HG02571 (cell line): ENCODE measurements at regions not wholly inside any gene's neighbourhood (a gene's known extent, or its start where the extent isn't known, plus 50 kb on each side); places are given as distances from the start of the nearest gene placed in this dataset.

Experiments used
- ATAC-seq: cut with Tn5 transposase; IDR thresholded peaks from one replicate; pipeline ENCODE4 v1.9.1; 2021; ENCODE audit warnings: mild to moderate bottlenecking, moderate library complexity; ENCODE audit not compliant: unreplicated experiment

DNA sequence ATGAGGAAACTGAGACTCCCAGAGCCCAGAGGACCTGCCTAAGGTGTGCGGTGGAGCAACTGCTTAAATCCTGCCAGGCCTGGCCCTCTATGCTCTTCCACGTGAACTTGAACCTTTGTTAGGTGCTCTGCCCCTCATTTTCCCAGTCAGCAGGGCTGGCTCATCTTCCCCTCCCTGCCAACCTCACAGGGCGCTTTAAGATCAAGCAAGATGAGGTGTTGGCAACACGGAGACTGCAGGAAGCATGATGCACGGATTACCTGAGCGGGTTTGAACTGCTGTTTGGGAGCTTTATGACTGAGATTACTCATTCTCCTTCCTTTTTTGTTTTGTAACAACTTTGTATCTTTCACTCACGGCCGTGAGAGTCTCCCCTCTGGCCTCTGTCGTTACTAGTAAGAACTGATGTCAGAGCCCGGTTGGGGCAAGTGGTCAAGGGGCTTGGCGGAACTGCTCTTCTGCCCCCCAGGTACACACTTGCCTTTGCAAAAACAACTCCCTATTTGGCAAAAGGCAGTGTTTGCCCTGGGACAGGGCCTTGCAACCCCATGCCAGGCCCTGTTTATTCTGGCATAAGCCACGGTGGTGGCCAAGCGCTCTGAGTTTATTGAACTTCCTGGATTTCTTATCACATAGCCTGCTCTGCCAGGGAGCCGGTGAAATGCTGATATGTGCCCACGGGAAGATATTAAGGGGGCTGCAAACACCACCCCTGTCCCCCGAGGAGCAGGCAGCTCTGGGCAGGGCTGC, 127.8 kb downstream of the INHBB start:
- ATAC-seq = no peak

DNA sequence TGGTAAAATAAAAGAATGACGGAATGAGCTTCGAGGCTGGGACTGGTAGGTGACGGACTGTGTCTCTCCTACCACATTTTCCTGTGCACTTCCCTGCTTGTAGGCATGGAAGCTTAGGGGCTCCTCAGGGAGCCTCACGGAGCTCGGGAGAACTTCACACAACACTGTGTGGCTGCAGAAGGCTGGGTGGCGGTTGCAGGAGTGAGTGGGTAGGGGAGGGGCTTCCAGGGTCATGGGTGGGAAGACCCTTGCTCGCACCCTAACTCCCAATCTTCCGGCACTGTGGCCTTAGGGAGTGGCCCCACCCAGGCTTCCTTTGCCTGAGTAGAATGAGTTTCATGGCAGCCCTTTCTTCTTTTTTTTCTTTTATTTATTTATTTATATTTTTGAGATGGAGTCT, 128.6 kb downstream of the INHBB start:
- no peak for ATAC-seq

DNA sequence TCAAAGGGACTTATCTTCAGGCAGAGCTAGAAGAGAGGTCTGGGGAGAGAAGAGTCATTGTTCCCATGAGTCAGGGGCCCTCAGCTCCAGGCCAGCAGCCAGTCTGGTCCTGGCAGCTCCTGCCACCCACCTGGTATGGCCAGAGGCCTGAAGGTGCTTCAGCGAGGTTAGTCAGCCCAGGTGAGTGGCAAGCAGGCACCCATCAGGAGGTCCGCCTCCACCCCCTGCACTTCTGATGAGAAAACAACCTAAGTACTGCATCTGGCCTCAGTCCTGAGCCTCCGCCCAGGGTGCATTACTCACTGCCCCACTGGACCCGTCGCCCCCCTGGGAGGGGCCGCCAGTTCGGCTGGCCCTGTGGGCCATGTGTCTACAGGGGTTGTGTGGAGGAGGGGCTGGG, 130.2 kb downstream of the INHBB start:
- ATAC-seq = no peak

DNA sequence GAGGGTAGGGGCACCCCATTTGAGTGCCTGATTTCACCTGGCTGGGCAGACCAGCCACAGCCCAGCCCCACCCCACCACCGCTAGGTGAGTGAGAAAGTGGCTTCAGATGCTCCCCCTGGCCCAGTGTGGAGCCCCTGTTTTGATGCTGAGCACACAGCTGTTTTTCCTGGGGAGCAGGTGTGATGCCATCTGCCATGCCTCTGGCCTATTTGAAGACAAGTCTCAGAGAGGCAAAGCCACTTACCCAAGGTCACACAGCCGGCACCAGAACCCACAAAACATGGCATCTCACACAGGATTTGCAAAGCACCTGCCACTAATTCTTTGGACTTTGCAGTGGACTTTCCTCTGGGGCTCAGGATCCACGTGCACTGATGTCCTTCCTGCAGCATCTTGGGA, 131.3 kb downstream of the INHBB start:
- no peak for ATAC-seq

DNA sequence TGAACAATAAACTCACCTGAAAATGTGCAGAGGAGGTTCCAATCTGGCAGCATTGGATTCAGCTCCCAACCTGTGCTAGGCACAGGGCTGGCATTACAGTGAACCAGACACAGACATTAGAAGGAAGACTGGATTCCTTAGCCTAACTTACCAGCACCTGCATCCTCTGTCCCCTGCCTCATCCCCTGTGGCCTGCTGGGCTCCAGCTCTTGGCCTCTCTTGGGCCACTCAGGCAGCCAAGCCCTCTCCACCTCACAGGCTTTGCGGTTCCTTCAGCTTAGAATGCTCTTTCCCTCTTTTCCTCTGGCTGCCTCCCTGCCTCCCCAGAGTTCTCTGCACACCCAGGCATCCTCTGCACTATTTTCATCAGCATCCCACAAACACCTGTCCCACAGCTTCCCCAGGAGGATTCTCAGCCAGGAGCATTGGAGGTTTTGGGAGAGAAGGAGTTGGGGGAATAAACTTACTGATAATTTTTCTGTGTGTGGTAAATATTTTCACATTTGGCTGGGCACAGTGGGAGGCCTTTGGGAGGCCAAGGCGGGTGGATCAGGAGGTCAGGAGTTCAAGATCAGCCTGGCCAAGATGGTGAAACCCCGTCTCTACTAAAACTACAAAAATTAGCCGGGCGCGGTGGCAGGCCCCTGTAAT, 132.0 kb downstream of the INHBB start:
- ATAC-seq = no peak

DNA sequence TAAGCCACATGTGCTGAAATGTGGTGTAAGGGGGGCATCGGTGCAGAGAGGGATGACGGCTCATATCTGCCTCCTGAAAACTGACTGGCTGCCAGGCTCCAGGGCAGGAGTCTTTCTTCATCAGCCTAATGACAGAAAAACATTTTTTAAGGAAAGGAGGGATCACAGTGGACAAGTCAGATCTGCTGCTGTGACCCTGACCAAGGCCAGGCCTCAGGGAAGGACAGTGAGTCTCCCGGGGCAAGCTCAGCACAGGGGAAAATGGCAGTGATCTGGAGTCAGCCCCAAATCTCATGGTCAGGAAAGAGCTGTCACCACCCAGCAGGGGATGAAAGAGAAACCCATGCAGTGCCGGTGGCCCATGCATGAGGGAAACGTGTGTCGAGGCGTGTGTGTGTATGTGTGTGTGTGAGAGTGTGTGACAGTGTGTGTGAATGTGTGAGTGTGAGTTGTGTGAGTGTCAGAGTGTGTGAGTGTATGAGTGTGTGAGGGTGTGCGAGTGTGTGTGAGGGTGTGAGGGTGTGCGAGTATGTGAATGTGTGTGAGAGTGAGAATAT, 134.5 kb downstream of the INHBB start:
- no peak for ATAC-seq

DNA sequence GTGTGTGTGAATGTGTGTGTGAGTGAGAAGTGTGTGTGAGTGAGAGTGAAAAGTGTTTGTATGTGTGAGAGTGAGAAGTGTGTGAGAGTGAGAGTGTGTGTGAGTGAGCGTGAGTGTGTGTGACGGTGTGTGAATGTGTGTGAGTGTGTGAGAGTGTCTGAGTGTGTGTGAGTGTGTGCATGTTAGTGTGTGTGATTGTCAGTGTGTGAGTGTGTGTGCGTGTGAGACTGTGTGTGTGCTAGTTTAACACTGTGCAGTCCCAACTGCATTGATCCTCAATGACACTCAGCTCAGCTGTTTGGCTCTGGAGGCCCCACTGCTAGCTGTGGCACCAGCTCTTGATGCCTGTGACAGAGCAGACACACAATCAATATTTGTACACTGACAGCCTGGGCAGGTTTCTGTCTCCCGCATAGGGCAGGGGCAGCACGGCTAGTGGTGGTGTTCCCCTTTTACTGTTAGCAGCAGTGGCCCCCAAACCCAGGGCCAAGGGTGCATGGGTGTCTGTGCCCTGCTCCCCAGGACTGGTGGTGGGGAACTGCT, 135.0 kb downstream of the INHBB start:
- ATAC-seq = no peak

DNA sequence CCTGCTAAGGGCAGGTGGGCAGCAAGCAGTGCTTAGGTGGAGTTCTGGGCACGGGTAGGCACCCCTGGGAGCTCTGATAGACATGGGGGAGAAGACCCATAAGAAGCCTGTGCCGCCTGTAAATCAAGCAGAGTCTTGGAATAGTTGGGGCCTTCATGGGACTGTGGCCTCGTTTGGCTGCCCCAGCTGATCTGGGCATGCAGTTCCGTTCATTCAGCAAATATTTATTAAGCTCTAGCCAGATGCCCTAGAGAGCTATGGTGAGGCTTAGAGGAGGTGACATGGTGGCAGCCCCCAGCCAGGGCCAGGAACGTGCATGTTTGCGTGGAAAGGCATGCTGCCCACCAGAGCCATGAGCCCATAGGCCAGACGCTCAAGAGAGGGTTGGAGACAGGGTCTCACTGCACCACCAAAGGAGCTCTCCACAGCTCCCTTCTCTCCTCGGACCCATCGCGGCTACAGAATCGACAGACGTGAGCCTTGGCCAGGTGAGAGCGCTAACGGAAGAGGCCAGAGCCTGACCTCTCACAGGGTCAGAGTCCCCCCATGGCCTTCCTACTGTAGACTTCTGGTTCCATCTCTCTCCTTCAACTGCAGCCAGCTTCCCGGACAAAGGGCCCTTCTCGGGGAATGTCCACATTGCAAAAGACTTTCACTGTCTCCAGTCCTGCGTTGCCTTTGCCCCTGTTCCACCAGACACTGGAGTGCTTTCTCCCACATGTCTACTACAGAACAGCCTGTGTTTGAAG, 135.7 kb downstream of the INHBB start:
- ATAC-seq = no peak

DNA sequence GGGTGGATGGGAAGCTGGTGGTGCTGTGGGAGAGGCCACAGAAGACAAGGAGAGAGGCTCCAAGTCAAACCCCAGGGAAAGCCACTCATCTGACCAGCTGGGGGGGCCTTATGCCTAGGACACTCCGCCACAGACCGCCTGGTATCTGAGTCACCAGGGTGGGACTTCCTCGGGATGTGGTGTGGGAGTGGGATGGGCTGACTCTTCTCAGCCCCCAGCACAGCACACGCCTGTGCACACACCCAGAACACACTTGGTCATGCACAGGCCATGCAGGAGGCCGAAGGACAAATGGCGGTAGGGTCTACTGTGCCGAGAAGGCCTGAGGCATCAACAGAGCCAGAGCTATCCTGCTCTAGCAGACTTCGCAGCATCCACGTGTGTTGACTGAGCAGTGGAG, 136.4 kb downstream of the INHBB start:
- no peak for ATAC-seq

DNA sequence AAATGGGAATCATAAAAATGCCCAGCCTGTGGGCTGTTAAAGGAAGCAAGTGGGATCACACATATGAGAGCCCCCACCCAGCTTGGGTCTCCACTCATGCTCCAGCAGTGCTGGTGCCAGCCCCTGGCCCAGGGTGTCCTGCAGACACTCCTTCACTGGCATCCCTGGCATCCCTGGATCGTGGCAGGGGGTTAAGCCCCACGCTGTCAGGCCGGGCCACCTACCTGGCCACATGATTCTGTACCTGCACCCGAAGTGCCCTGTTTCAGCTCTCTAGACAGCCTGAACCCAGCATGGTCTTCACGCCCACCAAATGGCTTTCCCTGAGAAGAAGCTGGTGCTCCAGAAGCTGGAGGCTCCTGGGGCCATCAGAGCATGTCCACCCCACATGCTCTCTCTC, 137.4 kb downstream of the INHBB start:
- ATAC-seq = no peak

DNA sequence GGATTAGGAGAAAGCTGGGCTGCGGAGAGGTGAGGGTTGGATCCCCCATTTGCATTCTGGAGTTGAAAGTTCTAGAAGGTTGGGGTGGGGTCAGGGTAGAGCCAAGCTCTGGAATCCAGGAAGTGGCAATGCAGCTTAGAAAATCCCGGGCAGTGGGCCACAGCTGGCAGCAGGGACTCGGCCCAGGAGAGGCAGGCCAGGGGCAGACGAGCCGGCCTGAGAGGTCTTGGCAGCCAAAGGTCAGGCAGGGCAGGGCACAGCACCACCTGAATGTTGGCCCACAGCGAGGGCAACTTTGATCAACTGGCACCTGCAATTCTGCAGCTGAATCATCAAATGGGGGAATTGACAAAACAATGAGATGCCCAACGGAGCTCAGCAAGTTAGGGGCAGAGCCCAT, 139.2 kb downstream of the INHBB start:
- no peak for ATAC-seq

DNA sequence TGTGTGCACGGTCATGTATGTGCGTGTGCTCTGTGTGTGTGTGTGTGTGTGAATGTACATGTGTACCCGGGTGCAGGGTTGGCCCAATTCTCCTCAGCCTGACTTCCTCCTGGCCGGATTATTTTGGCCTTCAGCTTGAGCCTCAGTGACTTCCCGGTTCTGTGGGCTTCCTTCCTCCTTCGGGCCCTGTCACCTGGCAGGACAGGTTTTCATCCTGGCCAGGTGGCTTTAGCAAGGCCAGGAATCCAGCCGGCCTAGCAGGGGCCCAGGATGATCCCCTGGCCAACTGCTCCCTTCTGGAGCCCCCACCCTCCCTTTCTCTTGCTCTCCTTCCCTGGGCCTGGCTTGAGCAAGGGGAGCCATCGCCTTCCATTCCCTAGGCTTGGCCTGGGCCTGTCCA, 140.5 kb downstream of the INHBB start:
- no peak for ATAC-seq

DNA sequence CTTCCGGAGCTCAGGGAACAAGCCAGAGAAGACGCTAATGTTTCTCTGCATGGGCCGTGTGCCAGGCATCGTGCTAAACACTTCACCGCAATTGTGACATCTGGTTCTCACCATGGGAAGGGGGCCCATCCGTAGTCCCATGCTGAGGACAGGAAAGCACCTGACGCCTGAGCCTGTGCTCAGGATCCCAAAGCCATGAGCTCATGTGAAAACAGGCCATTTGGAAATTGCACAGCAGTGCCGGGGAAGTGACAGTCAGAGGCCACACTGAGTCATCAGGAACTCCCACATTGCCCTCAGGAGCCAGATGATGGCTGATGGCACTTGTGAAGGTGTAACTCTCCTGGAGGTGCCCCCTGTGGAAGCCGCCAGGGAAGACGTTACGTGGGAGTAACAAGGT, 141.0 kb downstream of the INHBB start:
- ATAC-seq = no peak

DNA sequence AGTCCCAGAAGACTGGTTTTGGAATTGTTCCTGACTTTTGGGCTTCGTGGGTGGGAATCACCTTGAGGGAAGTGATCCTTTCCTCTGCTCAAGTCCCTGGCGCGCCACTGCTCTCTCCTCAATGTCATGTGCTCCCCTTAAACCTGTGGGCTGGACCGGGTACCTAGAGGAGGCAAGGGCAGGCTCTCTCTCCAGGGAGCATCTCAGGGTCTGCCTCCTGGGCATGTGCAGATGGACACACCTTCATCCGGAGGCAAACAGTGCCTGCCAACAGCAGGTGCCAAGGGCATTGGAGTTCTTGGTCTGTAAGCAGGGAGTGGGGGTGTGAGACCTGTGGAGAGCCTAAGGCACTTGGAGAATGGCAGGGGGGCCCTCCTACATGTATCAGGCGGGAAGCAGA, 142.6 kb downstream of the INHBB start:
- ATAC-seq = no peak

DNA sequence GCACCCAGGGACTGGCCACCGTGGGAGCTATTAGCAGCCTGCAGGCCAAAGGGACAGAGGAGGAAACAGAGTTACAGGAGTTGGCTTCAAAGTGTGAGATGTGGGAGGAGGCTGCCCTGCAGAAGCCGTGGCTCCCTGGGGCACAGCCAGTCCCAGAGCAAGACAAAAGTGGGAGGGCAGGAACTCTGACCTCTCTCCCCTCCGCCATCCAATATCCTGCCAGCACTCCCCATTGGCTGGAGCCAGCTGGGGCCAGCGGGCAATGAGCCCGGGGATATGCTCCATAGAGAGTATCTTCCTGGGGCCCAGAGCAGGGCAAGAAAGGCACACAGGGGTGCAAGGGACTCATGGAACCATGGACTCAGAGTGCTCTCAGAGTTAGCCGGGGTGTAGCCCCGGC, 143.1 kb downstream of the INHBB start:
- no peak for ATAC-seq

DNA sequence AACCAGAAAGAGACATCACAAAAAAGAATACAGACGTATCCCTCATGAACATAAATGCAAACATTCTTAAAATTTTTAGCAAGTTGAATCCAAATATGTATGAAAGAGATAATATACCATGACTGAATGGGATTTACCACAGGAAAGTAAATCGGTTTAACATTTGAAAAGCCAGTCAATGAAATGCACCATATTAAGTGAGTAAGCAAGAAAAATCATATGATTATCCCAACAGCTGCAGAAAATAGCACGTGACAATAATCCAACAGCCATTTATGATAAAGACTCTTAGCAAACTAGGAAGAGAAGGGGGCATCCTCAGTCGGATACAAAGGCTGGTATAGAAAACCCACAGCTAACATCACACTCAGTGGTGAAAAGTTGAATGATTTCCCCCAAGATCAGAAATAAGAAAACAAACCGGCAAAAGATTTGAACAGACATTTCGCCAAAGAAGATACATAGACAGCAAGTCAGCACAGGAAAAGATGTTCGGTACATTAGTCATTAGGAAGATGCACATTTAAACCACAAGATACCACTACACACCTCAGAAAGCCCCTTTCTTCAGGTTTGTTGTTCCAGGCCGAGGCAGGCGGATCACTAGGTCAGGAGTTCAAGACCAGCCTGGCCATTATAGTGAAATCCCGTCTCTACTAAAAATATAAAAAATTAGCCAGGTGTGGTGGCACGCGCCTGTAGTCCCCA, 144.3 kb downstream of the INHBB start:
- no peak for ATAC-seq

DNA sequence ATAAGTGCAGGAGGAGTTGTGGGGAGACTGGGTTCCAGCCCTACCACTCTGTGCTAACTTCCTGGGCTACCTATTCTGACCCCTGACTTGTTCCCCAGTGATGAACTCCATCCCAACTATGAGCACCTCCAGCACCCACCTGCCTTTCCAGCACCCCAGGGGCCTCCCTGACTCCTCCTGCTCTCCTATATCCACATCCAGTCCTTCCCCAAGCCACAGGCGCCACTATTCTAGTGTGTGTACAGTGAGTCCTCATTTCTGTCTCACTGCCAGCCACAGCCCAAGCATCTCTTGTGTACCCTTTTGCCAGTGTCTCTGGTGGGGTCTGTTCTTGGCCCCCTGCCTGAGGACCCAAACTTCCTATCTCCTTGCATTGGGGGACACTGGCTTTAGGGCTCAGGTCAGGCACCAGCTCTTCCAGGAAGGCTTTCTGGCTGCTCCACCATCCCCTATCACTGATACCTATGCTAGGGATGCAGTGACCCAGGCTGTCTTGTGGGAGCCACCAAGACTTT, 145.2 kb downstream of the INHBB start:
- no peak for ATAC-seq

DNA sequence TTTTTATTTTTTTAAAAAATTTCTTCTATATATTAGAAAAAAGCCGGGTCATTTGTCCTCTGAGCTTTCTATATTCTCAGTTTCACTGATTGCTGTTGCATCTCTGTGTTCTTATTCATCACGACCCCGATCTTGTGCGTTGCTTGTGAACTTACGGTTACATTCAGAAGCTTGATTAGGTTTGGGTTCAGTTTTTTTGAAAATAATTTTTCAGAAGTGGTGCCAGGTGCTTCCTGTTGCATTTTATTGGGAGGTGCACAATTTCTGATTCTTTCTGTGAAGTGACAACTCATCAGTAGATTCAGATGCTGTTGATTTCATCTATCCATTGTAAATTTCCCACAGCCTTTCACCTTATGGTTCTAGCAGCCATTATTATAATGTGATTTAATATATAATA, 147.3 kb downstream of the INHBB start:
- no peak for ATAC-seq

DNA sequence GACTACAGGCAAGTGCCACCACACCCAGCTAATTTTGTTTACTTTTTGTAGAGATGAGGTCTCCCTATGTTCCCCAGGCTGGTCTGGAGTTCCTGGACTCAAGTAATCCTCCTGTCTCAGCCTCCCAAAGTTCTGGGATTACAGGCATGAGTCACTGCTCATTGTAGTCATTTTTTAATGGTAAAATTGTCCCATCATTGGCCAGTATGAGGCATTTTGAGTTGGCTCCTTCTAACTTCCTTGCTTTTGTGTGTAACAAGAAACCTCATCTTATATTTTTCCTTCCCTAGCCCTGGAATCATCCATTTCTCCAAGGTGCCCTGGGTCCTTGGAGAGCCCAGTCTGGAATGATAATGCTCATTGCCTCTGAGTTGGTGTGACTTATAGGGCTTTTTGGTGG, 148.5 kb downstream of the INHBB start:
- no peak for ATAC-seq

DNA sequence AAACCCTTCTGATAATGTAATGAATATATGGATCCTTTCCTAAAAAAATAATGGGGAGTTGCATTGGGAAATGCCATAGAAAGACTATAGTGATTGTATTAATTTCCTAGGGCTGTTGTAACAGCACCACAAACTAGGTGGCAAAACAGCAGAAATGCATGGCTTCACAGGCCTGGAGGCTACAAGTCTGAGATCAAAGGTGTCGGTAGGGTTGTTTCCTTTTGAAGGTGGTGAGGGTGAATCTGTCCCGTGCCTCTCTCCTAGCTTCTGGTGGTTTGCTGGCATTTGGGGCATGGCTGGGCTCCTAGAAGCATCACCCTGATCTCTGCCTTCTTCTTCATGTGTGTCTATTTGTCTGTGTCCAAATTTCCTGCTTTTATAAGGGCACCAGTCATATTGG, 149.7 kb downstream of the INHBB start:
- no peak for ATAC-seq

DNA sequence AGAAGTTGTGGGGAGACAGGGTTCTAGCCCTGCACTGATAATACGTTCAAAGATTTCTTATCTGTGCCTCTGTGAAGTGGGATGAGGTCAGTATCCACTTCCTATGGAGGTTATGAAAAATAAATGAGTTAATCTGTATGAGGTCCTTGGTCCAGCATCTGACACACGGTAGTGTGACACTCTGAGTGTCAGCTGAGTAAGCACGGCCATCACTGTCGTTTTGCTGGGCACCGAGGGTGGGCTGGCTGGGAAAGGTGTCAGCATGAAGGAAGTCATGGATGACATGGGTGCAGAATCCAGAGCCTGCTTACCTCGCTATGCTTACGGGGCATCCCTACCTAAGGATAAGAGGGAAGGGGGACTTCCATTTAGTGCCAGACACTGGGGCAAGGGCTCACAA, 150.3 kb downstream of the INHBB start:
- ATAC-seq = no peak
